ENCODE measurements at regions not wholly inside any gene's neighbourhood (a gene's known extent, or its start where the extent isn't known, plus 50 kb on each side); places are given as distances from the start of the nearest gene placed in this dataset.

DNA sequence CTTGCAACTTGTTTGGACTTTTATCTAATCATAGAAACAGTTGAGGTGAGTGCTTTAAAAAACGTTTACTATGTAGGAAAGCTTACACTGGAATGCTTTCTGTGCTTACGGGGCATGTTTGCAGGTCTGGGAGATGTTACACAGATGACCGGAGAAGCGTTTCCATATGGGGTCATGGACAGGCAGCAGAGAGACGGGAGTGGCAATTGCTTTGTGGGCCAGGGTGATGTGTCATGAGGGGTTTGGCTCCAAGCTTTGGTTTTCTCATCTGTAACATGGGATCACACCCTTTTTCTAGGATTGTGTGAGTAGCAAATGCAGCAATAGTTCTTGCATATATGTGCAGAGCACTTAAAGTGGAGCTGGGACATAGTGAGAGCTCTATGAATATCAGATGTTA is 174.8 kb upstream of the MKI67 start:
- TF ChIP-seq, protein P1, sequence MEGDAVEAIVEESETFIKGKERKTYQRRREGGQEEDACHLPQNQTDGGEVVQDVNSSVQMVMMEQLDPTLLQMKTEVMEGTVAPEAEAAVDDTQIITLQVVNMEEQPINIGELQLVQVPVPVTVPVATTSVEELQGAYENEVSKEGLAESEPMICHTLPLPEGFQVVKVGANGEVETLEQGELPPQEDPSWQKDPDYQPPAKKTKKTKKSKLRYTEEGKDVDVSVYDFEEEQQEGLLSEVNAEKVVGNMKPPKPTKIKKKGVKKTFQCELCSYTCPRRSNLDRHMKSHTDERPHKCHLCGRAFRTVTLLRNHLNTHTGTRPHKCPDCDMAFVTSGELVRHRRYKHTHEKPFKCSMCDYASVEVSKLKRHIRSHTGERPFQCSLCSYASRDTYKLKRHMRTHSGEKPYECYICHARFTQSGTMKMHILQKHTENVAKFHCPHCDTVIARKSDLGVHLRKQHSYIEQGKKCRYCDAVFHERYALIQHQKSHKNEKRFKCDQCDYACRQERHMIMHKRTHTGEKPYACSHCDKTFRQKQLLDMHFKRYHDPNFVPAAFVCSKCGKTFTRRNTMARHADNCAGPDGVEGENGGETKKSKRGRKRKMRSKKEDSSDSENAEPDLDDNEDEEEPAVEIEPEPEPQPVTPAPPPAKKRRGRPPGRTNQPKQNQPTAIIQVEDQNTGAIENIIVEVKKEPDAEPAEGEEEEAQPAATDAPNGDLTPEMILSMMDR (IDR thresholded peaks at IDR 0.05) = no peak
- no peak for TF ChIP-seq POLR2A (IDR thresholded peaks at IDR 0.05)

All from uterus (tissue), 2 donors.